ENCODE measurements at regions not wholly inside any gene's neighbourhood (a gene's known extent, or its start where the extent isn't known, plus 50 kb on each side); places are given as distances from the start of the nearest gene placed in this dataset.

GRCh38 chr17:14733376-14733775, 432.5 kb downstream of the HS3ST3B1 start:
- H3K27me3 ChIP-seq: no peaks in the 10 kb centered on the region
- TF ChIP-seq CTCF (IDR thresholded peaks at IDR 0.05) (no peak), POLR2A (IDR thresholded peaks at IDR 0.05) (no peak)
- H3K4me1 ChIP-seq: peaks cover 11% of the 10 kb centered on the region
- no peaks in the 10 kb centered on the region for H3K36me3 ChIP-seq
- no peak overlapping the region for H3K4me3 ChIP-seq
- no peak for DNase-seq (ENCODE audit: extremely low spot score in 2 of 2)
- H3K9me3 ChIP-seq: no peaks in the 10 kb centered on the region
- intact Hi-C loops (cut with DNase I): no loop called here
- H3K27ac ChIP-seq: no peak overlapping the region

- no peak for DNase-seq (ENCODE audit: extremely low spot score in 2 of 2)
- H3K27ac ChIP-seq: no peak overlapping the region
- no peak for TF ChIP-seq POLR2A (IDR thresholded peaks at IDR 0.05)
- no peak for TF ChIP-seq CTCF (IDR thresholded peaks at IDR 0.05)
- no peak for TF ChIP-seq POLR2AphosphoS5 (IDR thresholded peaks at IDR 0.05; ENCODE audit: insufficient read depth in 1 of 2, low read depth in 1 of 2)
- H3K36me3 ChIP-seq: no peaks in the 10 kb centered on the region
- H3K4me3 ChIP-seq: no peak overlapping the region
- H3K27me3 ChIP-seq: no peaks in the 10 kb centered on the region
- H3K4me1 ChIP-seq: peaks cover 3% of the 10 kb centered on the region
- intact Hi-C loops (cut with DNase I): no loop called here
- H3K9me3 ChIP-seq: no peaks in the 10 kb centered on the region
Observed at GRCh38 chr17:14732211-14732610, 431.3 kb downstream of the HS3ST3B1 start.

GRCh38 chr17:14731591-14731990, 430.7 kb downstream of the HS3ST3B1 start:
- Histone ChIP-seq H3K9me3 (no peaks in the 10 kb centered on the region), H3K4me3 (no peak overlapping the region), H3K27ac (no peak overlapping the region), H3K4me1 (no peaks in the 10 kb centered on the region), H3K36me3 (no peaks in the 10 kb centered on the region), H3K27me3 (no peaks in the 10 kb centered on the region)
- intact Hi-C loops (cut with DNase I): no loop called here
- DNase-seq (ENCODE audit: extremely low spot score in 2 of 2): no peak
- TF ChIP-seq CTCF (IDR thresholded peaks at IDR 0.05): no peak
- TF ChIP-seq POLR2A (IDR thresholded peaks at IDR 0.05): no peak
- no peak for TF ChIP-seq POLR2AphosphoS5 (IDR thresholded peaks at IDR 0.05; ENCODE audit: insufficient read depth in 1 of 2, low read depth in 1 of 2)

- intact Hi-C loops (cut with DNase I): no loop called here
- Histone ChIP-seq H3K9me3 (no peaks in the 10 kb centered on the region), H3K27ac (no peak overlapping the region), H3K4me3 (no peak overlapping the region), H3K27me3 (no peaks in the 10 kb centered on the region), H3K36me3 (no peaks in the 10 kb centered on the region), H3K4me1 (no peaks in the 10 kb centered on the region)
- TF ChIP-seq POLR2A (IDR thresholded peaks at IDR 0.05) (no peak), CTCF (IDR thresholded peaks at IDR 0.05) (no peak), POLR2AphosphoS5 (IDR thresholded peaks at IDR 0.05; ENCODE audit: insufficient read depth in 1 of 2, low read depth in 1 of 2) (no peak)
- no peak for DNase-seq (ENCODE audit: extremely low spot score in 2 of 2)
Observed at GRCh38 chr17:14730821-14731220, 429.9 kb downstream of the HS3ST3B1 start.

GRCh38 chr17:14725729-14726128, 424.8 kb downstream of the HS3ST3B1 start:
- intact Hi-C loops (cut with DNase I): no loop called here
- H3K4me1 ChIP-seq: no peaks in the 10 kb centered on the region
- H3K27ac ChIP-seq: no peak overlapping the region
- TF ChIP-seq CTCF (IDR thresholded peaks at IDR 0.05) (no peak), POLR2A (IDR thresholded peaks at IDR 0.05) (no peak), POLR2AphosphoS5 (IDR thresholded peaks at IDR 0.05; ENCODE audit: insufficient read depth in 1 of 2, low read depth in 1 of 2) (no peak)
- no peaks in the 10 kb centered on the region for H3K36me3 ChIP-seq
- H3K9me3 ChIP-seq: no peaks in the 10 kb centered on the region
- H3K4me3 ChIP-seq: no peak overlapping the region
- H3K27me3 ChIP-seq: no peaks in the 10 kb centered on the region
- DNase-seq (ENCODE audit: extremely low spot score in 2 of 2): no peak
